ENCODE measurements at regions not wholly inside any gene's neighbourhood (a gene's known extent, or its start where the extent isn't known, plus 50 kb on each side); places are given as distances from the start of the nearest gene placed in this dataset.

- H3K4me1 ChIP-seq = no peaks in the 10 kb centered on the region
- H3K27me3 ChIP-seq (ENCODE audit: insufficient read depth in 3 of 3, low read length in 2 of 3) = no peaks in the 10 kb centered on the region
- WGBS, 3 donors = 89 to 97% (median 95%) methylated on average over 1 of the region's 1 CpG
- intact Hi-C loops (cut with DNase I) = no loop called here
- ATAC-seq = no peak
- H3K9me3 ChIP-seq = no peaks in the 10 kb centered on the region
- H3K4me3 ChIP-seq = no peak overlapping the region
- H3K27ac ChIP-seq = no peak overlapping the region
- no peaks in the 10 kb centered on the region for H3K36me3 ChIP-seq (ENCODE audit: insufficient read depth in 1 of 2, low read depth in 1 of 2)
- no peak for TF ChIP-seq CTCF (IDR thresholded peaks at IDR 0.05)
- DNase-seq = no peak
Observed at GRCh38 chr11:37496201-37496600, 898.2 kb upstream of the RAG2 start.

GRCh38 chr11:37484298-37484697 lies 886.3 kb upstream of the RAG2 start:
- no peak overlapping the region for H3K4me3 ChIP-seq
- H3K36me3 ChIP-seq (ENCODE audit: insufficient read depth in 1 of 2, low read depth in 1 of 2) = no peaks in the 10 kb centered on the region
- ATAC-seq = no peak
- TF ChIP-seq CTCF (IDR thresholded peaks at IDR 0.05) = no peak
- H3K9me3 ChIP-seq = no peaks in the 10 kb centered on the region
- H3K4me1 ChIP-seq = no peaks in the 10 kb centered on the region
- intact Hi-C loops (cut with DNase I) = no loop called here
- no peak for DNase-seq
- no peak overlapping the region for H3K27ac ChIP-seq
- H3K27me3 ChIP-seq (ENCODE audit: insufficient read depth in 3 of 3, low read length in 2 of 3) = no peaks in the 10 kb centered on the region

GRCh38 chr11:37483761-37484160 lies 885.7 kb upstream of the RAG2 start:
- intact Hi-C loops (cut with DNase I) = no loop called here
- Histone ChIP-seq H3K27me3 (ENCODE audit: insufficient read depth in 3 of 3, low read length in 2 of 3) (no peaks in the 10 kb centered on the region), H3K4me1 (no peaks in the 10 kb centered on the region), H3K36me3 (ENCODE audit: insufficient read depth in 1 of 2, low read depth in 1 of 2) (no peaks in the 10 kb centered on the region), H3K9me3 (no peaks in the 10 kb centered on the region), H3K4me3 (no peak overlapping the region), H3K27ac (no peak overlapping the region)
- 78 to 83% (median 81%) methylated on average over 1 of the region's 1 CpG for WGBS, 3 donors
- no peak for TF ChIP-seq CTCF (IDR thresholded peaks at IDR 0.05)
- ATAC-seq (no peak), DNase-seq (no peak)

GRCh38 chr11:37474889-37475288 lies 876.9 kb upstream of the RAG2 start:
- Histone ChIP-seq H3K27ac (no peak overlapping the region), H3K4me1 (no peaks in the 10 kb centered on the region), H3K9me3 (no peaks in the 10 kb centered on the region), H3K27me3 (ENCODE audit: insufficient read depth in 3 of 3, low read length in 2 of 3) (no peaks in the 10 kb centered on the region), H3K36me3 (ENCODE audit: insufficient read depth in 1 of 2, low read depth in 1 of 2) (no peaks in the 10 kb centered on the region), H3K4me3 (no peak overlapping the region)
- ATAC-seq (no peak), DNase-seq (no peak)
- intact Hi-C loops (cut with DNase I) = no loop called here
- 37 to 44% (median 41%) methylated on average over 2 of the region's 2 CpGs for WGBS, 3 donors
- no peak for TF ChIP-seq CTCF (IDR thresholded peaks at IDR 0.05)

GRCh38 chr11:37468344-37468743 lies 870.3 kb upstream of the RAG2 start:
- intact Hi-C loops (cut with DNase I) = no loop called here
- Histone ChIP-seq H3K4me1 (no peaks in the 10 kb centered on the region), H3K36me3 (ENCODE audit: insufficient read depth in 1 of 2, low read depth in 1 of 2) (no peaks in the 10 kb centered on the region), H3K4me3 (no peak overlapping the region), H3K9me3 (no peaks in the 10 kb centered on the region), H3K27ac (no peak overlapping the region), H3K27me3 (ENCODE audit: insufficient read depth in 3 of 3, low read length in 2 of 3) (no peaks in the 10 kb centered on the region)
- DNase-seq (no peak), ATAC-seq (no peak)
- 88 to 91% (median 89%) methylated on average over 4 of the region's 4 CpGs for WGBS, 3 donors
- TF ChIP-seq CTCF (IDR thresholded peaks at IDR 0.05) = no peak

All from psoas muscle (tissue), 7 donors.